GM19099 (cell line): ENCODE measurements at regions not wholly inside any gene's neighbourhood (a gene's known extent, or its start where the extent isn't known, plus 50 kb on each side); places are given as distances from the start of the nearest gene placed in this dataset.

Experiments used
- POLR2A ChIP-seq: IDR thresholded peaks from 3 replicates; pipeline ENCODE4 v1.6.1; 2011; ENCODE audit warnings: low read depth; ENCODE audit not compliant: insufficient read length; ENCODE audit errors: extremely low read depth

DNA sequence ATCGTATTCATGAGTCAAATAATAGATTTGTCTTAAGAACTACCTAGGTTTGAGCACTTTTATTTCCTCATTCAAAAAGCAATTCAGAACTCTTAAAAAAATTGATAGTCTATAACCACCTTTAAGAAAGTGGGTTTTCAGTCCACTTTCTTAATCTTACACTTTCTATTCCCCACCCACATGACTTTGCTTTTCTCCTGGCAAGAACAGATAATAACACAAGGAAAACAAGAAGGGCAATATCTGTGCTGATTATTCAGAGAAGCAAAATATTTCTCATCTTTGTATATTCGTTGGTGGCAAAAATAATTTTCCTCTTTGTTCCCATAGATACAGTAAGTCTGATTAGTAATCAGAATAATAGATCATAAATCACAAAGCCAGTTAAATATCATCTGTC, 130.6 kb upstream of the DNAJC10 start:
- TF ChIP-seq POLR2A = no peak

- no peak for TF ChIP-seq POLR2A
Measured at GRCh38 chr2:182586426-182586825, 129.6 kb upstream of the DNAJC10 start.

DNA sequence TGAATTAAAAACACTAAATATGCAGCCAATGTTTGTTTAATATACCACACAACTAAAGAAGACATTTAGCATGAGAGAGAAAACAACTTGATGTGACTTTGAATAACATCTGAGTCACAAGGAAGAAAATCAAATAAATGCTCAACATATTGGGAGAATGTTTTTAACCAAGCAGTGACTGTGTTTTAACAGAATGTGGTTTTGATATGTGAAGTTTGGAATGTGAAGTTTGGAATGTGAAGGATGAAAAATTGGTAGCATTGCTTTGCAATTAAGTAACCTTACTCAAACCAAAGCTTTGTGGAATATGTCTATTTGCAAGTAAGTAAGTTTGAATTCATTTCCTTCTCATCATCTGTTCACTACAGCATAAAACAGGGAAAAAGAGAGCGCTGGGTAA, 128.2 kb upstream of the DNAJC10 start:
- no peak for TF ChIP-seq POLR2A

- TF ChIP-seq POLR2A = no peak
Measured at GRCh38 chr2:182589121-182589520, 126.9 kb upstream of the DNAJC10 start.

DNA sequence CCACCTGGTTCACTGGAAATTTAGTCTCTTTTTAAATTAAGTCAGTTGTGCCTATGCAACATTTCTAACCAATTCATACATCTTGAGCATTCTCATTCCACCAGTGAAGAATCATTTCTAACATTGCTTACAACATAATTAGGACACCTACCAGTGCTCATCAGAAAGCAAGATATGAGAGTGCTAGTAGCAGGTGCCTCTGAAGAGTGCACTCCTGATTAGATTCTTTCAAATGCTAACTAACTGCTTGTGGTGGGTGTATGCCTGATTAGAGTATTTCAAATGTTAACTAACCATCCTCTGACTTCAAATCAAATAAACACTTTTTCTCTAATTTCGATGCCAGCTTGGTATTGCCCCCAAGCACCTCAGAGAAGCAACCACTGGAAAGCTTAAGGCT, 124.3 kb upstream of the DNAJC10 start:
- no peak for TF ChIP-seq POLR2A

DNA sequence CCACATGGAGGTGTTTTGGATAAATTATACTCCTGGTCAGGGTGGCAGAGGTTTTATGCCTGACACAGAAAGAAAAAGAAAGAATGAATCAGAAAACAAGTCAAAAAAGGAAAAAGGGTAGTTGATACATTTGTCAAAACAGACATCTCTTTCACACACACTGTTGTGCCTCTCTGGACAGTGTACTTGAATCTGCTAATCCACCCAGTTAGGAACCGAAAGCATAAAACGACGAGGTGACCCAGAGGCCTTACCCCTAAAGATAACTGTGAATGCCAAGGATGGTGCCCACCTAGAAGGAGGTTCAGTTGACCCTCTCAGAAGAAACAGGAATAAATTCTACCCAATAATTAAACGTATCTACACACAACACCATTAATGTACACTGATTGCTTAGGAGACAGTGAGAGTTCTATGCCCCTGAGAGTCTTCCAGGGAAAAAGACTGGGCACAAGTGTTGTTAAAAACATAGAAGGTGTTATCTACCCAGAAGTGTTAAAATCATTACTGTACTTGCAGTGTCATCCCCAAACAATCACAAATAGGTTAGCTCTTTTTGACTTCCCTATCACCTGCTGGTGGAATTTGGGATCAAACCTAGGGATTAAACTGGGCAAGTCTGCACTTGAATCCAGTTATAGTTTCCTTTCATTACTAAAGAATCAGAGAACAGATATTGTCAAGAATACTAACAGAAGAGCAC, 123.2 kb upstream of the DNAJC10 start:
- no peak for TF ChIP-seq POLR2A

DNA sequence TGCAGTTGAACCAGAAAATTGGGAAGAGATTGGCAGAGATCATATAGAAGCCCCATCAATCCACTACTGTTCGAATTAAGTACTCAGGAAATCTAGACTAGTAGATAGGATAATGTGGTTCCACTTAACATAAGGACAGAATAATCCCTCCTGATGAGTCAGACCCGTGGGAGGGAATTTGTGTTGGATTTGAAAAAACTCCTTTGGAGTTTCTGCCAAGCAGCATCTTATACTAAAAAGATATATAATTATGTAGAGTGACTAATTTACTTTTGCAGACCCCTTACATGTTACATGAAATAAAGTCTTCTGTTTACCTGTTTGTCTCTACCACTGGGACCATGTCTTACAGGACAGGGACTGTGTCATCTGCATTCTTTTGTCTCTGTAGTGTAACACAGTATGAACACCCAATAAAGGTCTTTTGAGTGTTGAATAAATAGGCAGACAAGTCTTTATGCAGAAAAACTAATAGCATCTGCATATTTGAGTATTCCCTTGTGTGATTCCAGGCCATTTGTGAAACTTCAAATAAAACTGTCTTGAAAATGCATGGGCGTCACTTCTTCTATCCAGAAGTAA, 122.6 kb upstream of the DNAJC10 start:
- no peak for TF ChIP-seq POLR2A

- TF ChIP-seq POLR2A = no peak
Measured at GRCh38 chr2:182594286-182594685, 121.8 kb upstream of the DNAJC10 start.

DNA sequence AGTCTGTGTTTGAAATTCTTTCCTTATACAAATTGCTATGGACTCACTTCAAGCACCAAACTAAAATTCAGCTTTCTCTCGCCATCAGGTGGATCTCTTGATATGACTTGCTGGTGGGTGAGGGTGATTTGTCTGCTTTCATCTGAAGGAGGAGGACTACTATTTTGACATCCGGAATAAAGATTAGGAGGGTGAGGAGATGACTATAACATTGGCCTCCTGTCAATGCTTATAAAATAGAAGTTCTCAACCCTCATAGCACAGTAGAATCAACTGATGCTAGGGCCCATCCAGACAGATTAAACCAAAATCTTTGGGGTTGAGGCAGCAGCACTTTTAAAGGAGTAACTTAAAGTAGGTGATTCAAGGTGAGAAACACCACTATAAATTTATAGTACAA, 120.4 kb upstream of the DNAJC10 start:
- no peak for TF ChIP-seq POLR2A

GRCh38 chr2:182597570-182598295, 118.3 kb upstream of the DNAJC10 start:
- TF ChIP-seq POLR2A = no peak

DNA sequence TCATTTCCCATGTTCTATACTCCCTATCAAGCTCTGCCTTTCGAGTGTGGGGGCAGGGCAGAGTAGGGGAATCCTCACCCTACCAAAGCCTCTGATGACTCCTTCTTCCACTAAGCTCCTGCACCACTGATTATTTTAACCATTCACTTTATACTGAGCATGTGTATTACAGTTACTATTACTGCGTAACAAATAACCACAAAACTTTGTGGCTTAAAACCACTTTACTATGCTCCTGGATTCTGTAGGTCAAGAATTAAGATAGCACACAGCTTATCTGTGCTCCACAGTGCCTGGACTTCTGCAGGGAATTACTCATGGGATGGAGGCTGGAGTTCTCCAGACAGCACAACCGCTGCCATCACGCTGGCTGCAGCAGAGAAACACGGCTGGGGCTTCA, 117.4 kb upstream of the DNAJC10 start:
- no peak for TF ChIP-seq POLR2A

DNA sequence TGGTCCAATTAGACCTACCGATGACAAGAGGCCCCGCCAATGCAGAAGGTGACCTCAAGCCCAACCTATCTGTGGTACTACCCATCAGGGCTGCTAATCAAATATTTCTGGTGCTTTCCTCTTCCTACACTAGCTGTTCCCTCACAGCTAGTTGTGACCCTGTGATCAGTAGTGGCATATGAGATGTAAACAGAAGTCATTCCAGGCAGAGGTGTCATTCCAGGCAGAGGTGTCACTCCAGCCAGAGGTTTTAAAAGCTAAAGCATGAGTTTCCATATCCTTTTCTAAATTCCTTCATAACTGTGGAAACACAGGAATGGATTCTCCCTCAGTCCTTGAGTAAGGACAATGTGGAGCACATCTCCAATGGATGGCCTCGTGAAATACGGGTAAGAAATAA, 110.9 kb upstream of the DNAJC10 start:
- no peak for TF ChIP-seq POLR2A

- TF ChIP-seq POLR2A = no peak
Measured at GRCh38 chr2:182606728-182607681, 109.1 kb upstream of the DNAJC10 start.

DNA sequence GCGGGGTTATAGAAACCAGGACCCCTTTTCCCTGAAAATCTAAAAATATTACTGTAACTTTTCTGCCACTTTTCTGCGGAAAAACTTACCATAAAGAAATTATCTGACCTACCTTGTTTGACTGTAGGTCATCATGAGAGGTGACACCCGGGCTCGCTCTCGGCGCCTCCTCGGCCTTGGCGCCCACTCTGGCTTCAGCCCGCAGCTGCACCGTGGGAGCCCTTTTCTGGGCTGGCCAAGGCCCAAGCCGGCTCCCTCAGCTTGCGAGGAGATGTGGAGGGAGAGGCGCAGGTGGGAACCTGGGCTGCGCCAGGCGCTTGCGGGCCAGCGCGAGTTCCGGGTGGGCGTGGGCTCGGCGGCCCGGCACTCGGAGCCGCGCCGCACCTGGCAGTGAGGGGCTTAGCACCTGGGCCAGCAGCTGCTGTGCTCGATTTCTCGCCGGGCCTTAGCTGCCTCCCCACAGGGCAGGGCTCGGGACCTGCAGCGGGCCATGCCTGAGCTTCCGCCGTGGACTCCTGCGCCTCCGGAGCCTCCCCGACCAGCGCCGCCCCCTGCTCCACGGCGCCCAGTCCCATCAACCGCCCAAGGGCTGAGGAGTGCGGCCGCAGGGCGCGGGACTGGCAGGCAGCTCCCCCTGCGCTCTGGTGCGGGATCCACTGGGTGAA, 107.7 kb upstream of the DNAJC10 start:
- TF ChIP-seq POLR2A = no peak

- no peak for TF ChIP-seq POLR2A
Measured at GRCh38 chr2:182610231-182610630, 105.8 kb upstream of the DNAJC10 start.

DNA sequence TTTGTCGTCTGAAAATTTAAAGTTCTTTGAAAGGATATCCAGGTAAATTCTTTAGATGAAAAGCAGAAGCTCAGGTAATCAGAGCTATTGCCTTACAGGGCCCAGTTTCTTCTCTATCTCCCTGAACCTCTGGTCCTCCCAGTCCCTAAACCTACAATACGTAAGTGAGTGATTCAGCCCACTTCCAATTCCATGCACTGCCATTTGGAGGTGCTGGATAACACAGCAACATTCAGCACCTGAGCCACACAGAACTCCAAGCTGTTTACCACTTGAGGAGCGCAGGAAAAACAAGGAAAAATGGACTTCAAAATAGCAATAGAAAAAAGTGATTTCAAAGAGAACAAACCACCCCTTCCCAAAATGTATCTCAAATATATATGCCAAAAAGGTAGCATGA, 105.0 kb upstream of the DNAJC10 start:
- no peak for TF ChIP-seq POLR2A
